ENCODE measurements at regions not wholly inside any gene's neighbourhood (a gene's known extent, or its start where the extent isn't known, plus 50 kb on each side); places are given as distances from the start of the nearest gene placed in this dataset.

- DNase-seq: no peak
These were observed 696.7 kb downstream of the DHX35 start for GRCh38 chr20:39658662-39659409.

- no peak for DNase-seq
These were observed 692.0 kb downstream of the DHX35 start for GRCh38 chr20:39654171-39654570.

- DNase-seq: no peak
These were observed 689.6 kb downstream of the DHX35 start for GRCh38 chr20:39651645-39652325.

GRCh38 chr20:39646874-39647413 lies 684.8 kb downstream of the DHX35 start:
- no peak for DNase-seq

GRCh38 chr20:39645131-39645530 lies 683.0 kb downstream of the DHX35 start:
- DNase-seq: no peak

GRCh38 chr20:39643292-39643691 lies 681.1 kb downstream of the DHX35 start:
- no peak for DNase-seq

- DNase-seq: no peak
These were observed 679.3 kb downstream of the DHX35 start for GRCh38 chr20:39641423-39641822.

GRCh38 chr20:39640147-39640546 lies 678.0 kb downstream of the DHX35 start:
- DNase-seq: no peak

- DNase-seq: no peak
These were observed 676.6 kb downstream of the DHX35 start for GRCh38 chr20:39638731-39639130.

GRCh38 chr20:39633689-39634088 lies 671.5 kb downstream of the DHX35 start:
- DNase-seq: no peak

GRCh38 chr20:39632757-39633156 lies 670.6 kb downstream of the DHX35 start:
- no peak for DNase-seq

GRCh38 chr20:39632176-39632575 lies 670.0 kb downstream of the DHX35 start:
- no peak for DNase-seq

GRCh38 chr20:39631557-39631956 lies 669.4 kb downstream of the DHX35 start:
- no peak for DNase-seq

- no peak for DNase-seq
These were observed 668.2 kb downstream of the DHX35 start for GRCh38 chr20:39630215-39630908.

GRCh38 chr20:39627765-39628164 lies 665.6 kb downstream of the DHX35 start:
- no peak for DNase-seq

GRCh38 chr20:39624316-39624715 lies 662.2 kb downstream of the DHX35 start:
- no peak for DNase-seq

- DNase-seq: no peak
These were observed 661.6 kb downstream of the DHX35 start for GRCh38 chr20:39623584-39624234.

- no peak for DNase-seq
These were observed 657.2 kb downstream of the DHX35 start for GRCh38 chr20:39619271-39619785.

- no peak for DNase-seq
These were observed 649.8 kb downstream of the DHX35 start for GRCh38 chr20:39611901-39612300.

- no peak for DNase-seq
These were observed 645.0 kb downstream of the DHX35 start for GRCh38 chr20:39607141-39607540.

GRCh38 chr20:39605908-39606307 lies 643.8 kb downstream of the DHX35 start:
- no peak for DNase-seq

GRCh38 chr20:39605361-39605760 lies 643.2 kb downstream of the DHX35 start:
- no peak for DNase-seq

- DNase-seq: no peak
These were observed 641.1 kb downstream of the DHX35 start for GRCh38 chr20:39603219-39603618.
